Neural progenitor cell (in vitro differentiated cells): ENCODE measurements at regions not wholly inside any gene's neighbourhood (a gene's known extent, or its start where the extent isn't known, plus 50 kb on each side); places are given as distances from the start of the nearest gene placed in this dataset.

Source experiments
- DNase-seq: peaks from one replicate; pipeline ENCODE4 v3.0.0-alpha.2; 2016; ENCODE audit warnings: low spot score
- H2AFZ ChIP-seq: fragments of 200-600 bp; sonication (generic); replicated peaks from 2 replicates; pipeline ENCODE4 v1.6.1; 2016; ENCODE audit warnings: antibody characterized with exemption
- H3F3A ChIP-seq: fragments of 200-600 bp; sonication (generic); 2 replicates; pipeline ENCODE4 v1.6.1; 2016; ENCODE audit warnings: antibody characterized with exemption, low read depth
- H3K27ac ChIP-seq: fragments of 200-600 bp; sonication (generic); 2 replicates; pipeline ENCODE4 v1.5.1; 2016; ENCODE audit warnings: mild to moderate bottlenecking
- H3K27me3 ChIP-seq: fragments of 200-600 bp; sonication (generic); 2 replicates; pipeline ENCODE4 v1.6.1; 2016; ENCODE audit warnings: mild to moderate bottlenecking, moderate library complexity
- H3K36me3 ChIP-seq: fragments of 200-600 bp; sonication (generic); 2 replicates; pipeline ENCODE4 v1.5.1; 2016
- H3K4me1 ChIP-seq: fragments of 200-600 bp; sonication (generic); 2 replicates; pipeline ENCODE4 v1.6.1; 2016; ENCODE audit warnings: mixed run types
- H3K4me2 ChIP-seq: fragments of 200-600 bp; sonication (generic); 2 replicates; pipeline ENCODE4 v1.6.1; 2016
- H3K4me3 ChIP-seq: fragments of 200-600 bp; sonication (generic); 2 replicates; pipeline ENCODE4 v1.5.1; 2016
- H3K79me2 ChIP-seq: fragments of 200-600 bp; sonication (generic); 2 replicates; pipeline ENCODE4 v1.6.1; 2016; ENCODE audit warnings: low read depth
- H3K9ac ChIP-seq: fragments of 200-600 bp; sonication (generic); 2 replicates; pipeline ENCODE4 v1.6.1; 2016
- H3K9me3 ChIP-seq: fragments of 200-600 bp; sonication (generic); 2 replicates; pipeline ENCODE4 v1.5.1; 2016; ENCODE audit warnings: low read depth
- H4K20me1 ChIP-seq: fragments of 200-600 bp; sonication (generic); 2 replicates; pipeline ENCODE4 v1.6.1; 2016; ENCODE audit warnings: low read depth
- H3K27ac Mint-ChIP-seq: 3 replicates; pipeline ENCODE4 v1.8.0; 2021; ENCODE audit warnings: mixed read lengths
- H3K27me3 Mint-ChIP-seq: 2 replicates; pipeline ENCODE4 v1.8.0; 2022; ENCODE audit warnings: low read depth, mild to moderate bottlenecking, inconsistent platforms, moderate library complexity, mixed read lengths; ENCODE audit not compliant: insufficient read depth
- H3K36me3 Mint-ChIP-seq: 3 replicates; pipeline ENCODE4 v1.8.0; 2021; ENCODE audit warnings: mixed read lengths
- H3K4me1 Mint-ChIP-seq: 3 replicates; pipeline ENCODE4 v1.8.0; 2021; ENCODE audit warnings: mixed read lengths
- H3K4me3 Mint-ChIP-seq: 3 replicates; pipeline ENCODE4 v1.8.0; 2021; ENCODE audit warnings: mild to moderate bottlenecking, moderate library complexity, mixed read lengths
- H3K9me3 Mint-ChIP-seq: 3 replicates; pipeline ENCODE4 v1.8.0; 2020; ENCODE audit warnings: mixed read lengths
- CTCF ChIP-seq: fragments of 200-600 bp; sonication (generic); IDR thresholded peaks from 2 replicates; pipeline ENCODE4 v1.5.1; 2017; ENCODE audit warnings: antibody characterized with exemption, mild to moderate bottlenecking
- EZH2 ChIP-seq: fragments of 200-600 bp; sonication (generic); IDR thresholded peaks from 2 replicates; pipeline ENCODE4 v1.6.1; 2017; ENCODE audit warnings: antibody characterized with exemption, mild to moderate bottlenecking, moderate library complexity
- EZH2phosphoT487 ChIP-seq: fragments of 200-600 bp; sonication (generic); IDR thresholded peaks from 2 replicates; pipeline ENCODE4 v1.6.1; 2017; ENCODE audit warnings: antibody characterized with exemption

GRCh38 chr3:16668776-16669545 is 63.7 kb upstream of the DAZL start:
- TF ChIP-seq CTCF, result no peak
- Histone ChIP-seq H3K27ac (no peak overlapping the region), H3K9me3 (peaks cover 1% of the 10 kb centered on the region), H3F3A (peaks cover 38% of the 10 kb centered on the region), H3K4me2 (no peak overlapping the region), H3K4me3 (no peak overlapping the region), H3K4me1 (peaks cover 37% of the 10 kb centered on the region), H3K27me3 (no peaks in the 10 kb centered on the region), H2AFZ (no peak overlapping the region), H4K20me1 (no peaks in the 10 kb centered on the region), H3K9ac (no peak overlapping the region), H3K36me3 (no peaks in the 10 kb centered on the region), H3K79me2 (peaks cover 57% of the 10 kb centered on the region)
- H3K4me3 Mint-ChIP-seq, result no peak overlapping the region
- H3K27ac Mint-ChIP-seq, result no peak overlapping the region
- no peaks in the 10 kb centered on the region for H3K27me3 Mint-ChIP-seq
- H3K9me3 Mint-ChIP-seq, result peaks cover 1% of the 10 kb centered on the region
- H3K4me1 Mint-ChIP-seq, result peaks cover 6% of the 10 kb centered on the region
- DNase-seq, result no peak
- no peaks in the 10 kb centered on the region for H3K36me3 Mint-ChIP-seq

- TF ChIP-seq EZH2phosphoT487 (no peak), CTCF (no peak), EZH2 (no peak)
- Histone ChIP-seq H3K4me1 (peaks cover 25% of the 10 kb centered on the region), H2AFZ (no peak overlapping the region), H3K36me3 (peaks cover 6% of the 10 kb centered on the region), H3K9ac (no peak overlapping the region), H3K79me2 (peaks cover 68% of the 10 kb centered on the region), H3K4me3 (no peak overlapping the region), H3F3A (peaks cover 27% of the 10 kb centered on the region), H4K20me1 (no peaks in the 10 kb centered on the region), H3K4me2 (no peak overlapping the region), H3K9me3 (peaks cover 12% of the 10 kb centered on the region), H3K27ac (no peak overlapping the region), H3K27me3 (no peaks in the 10 kb centered on the region)
- H3K4me1 Mint-ChIP-seq, result no peaks in the 10 kb centered on the region
- H3K27ac Mint-ChIP-seq, result no peak overlapping the region
- H3K36me3 Mint-ChIP-seq, result no peaks in the 10 kb centered on the region
- DNase-seq, result peak; percentile 32
- H3K4me3 Mint-ChIP-seq, result no peak overlapping the region
- peaks cover 1% of the 10 kb centered on the region for H3K9me3 Mint-ChIP-seq
- no peaks in the 10 kb centered on the region for H3K27me3 Mint-ChIP-seq
Measured at GRCh38 chr3:16670191-16670590, 65.0 kb upstream of the DAZL start.

DNA sequence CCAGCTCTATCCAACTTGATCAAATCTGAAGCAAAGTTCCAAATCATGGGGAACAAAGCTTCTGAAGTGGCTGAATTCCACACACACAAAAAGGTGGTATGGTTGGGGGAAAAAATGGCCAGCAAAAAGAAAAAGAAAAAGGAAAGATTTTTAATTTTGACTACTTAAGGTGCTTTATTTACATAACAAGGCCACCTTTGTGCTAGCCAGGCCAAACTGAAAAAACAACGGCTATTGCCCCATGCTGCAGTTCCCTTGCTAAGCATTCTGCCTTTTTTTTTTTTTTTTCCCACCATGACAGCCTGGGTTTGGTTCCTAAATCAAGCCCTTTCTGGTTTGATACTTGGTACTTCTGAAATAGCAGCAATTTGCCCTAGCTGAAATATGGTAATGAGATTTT is 66.5 kb upstream of the DAZL start:
- peaks cover 26% of the 10 kb centered on the region for H3F3A ChIP-seq
- peak overlapping the region; percentile 81 for H2AFZ ChIP-seq
- H3K27ac ChIP-seq, result peak overlapping the region; percentile 84
- Mint-ChIP-seq H3K4me3 (no peak overlapping the region), H3K9me3 (peaks cover 12% of the 10 kb centered on the region), H3K36me3 (peaks cover 1% of the 10 kb centered on the region), H3K4me1 (no peaks in the 10 kb centered on the region), H3K27ac (no peak overlapping the region), H3K27me3 (no peaks in the 10 kb centered on the region)
- peaks cover 62% of the 10 kb centered on the region for H3K79me2 ChIP-seq
- H3K27me3 ChIP-seq, result no peaks in the 10 kb centered on the region
- TF ChIP-seq EZH2 (no peak), EZH2phosphoT487 (no peak), CTCF (no peak)
- no peak overlapping the region for H3K4me3 ChIP-seq
- H3K9ac ChIP-seq, result no peak overlapping the region
- H4K20me1 ChIP-seq, result no peaks in the 10 kb centered on the region
- peaks cover 11% of the 10 kb centered on the region for H3K36me3 ChIP-seq
- H3K4me1 ChIP-seq, result peaks cover 23% of the 10 kb centered on the region
- DNase-seq, result peak; percentile 24
- H3K9me3 ChIP-seq, result peaks cover 25% of the 10 kb centered on the region
- peak overlapping the region; percentile 7 for H3K4me2 ChIP-seq
